M059J (cell line): ENCODE measurements at regions not wholly inside any gene's neighbourhood (a gene's known extent, or its start where the extent isn't known, plus 50 kb on each side); places are given as distances from the start of the nearest gene placed in this dataset.
"Not testable (repeated sequence)": the region's sequence is repeated elsewhere in the genome, so short reads cannot be mapped to it uniquely, and the experiment has no call there.

Source experiments
- DNase-seq: peaks from one replicate; pipeline ENCODE4 v3.0.0-alpha.2; 2012; ENCODE audit warnings: low read depth

DNA sequence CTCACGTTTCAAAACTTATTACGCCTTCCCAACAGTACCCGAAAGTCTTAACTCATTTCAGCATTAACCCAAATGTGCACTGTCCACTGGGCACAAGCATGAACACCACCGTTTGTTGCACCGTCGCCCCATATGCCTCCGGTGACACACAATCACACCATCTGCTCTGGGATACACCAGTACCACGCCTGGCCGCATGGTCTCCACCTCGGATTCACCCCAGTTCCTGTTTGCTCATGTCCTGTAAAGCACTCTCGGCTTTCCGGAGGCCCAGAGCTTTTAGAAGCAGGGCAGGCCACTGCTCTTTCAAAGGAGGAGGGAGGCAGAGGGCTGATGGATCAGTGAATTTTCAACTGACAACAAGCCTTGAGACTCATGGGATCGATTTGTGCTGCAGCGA lies 1570.0 kb upstream of the DEFB115 start:
- DNase-seq, result peak; percentile 10

DNA sequence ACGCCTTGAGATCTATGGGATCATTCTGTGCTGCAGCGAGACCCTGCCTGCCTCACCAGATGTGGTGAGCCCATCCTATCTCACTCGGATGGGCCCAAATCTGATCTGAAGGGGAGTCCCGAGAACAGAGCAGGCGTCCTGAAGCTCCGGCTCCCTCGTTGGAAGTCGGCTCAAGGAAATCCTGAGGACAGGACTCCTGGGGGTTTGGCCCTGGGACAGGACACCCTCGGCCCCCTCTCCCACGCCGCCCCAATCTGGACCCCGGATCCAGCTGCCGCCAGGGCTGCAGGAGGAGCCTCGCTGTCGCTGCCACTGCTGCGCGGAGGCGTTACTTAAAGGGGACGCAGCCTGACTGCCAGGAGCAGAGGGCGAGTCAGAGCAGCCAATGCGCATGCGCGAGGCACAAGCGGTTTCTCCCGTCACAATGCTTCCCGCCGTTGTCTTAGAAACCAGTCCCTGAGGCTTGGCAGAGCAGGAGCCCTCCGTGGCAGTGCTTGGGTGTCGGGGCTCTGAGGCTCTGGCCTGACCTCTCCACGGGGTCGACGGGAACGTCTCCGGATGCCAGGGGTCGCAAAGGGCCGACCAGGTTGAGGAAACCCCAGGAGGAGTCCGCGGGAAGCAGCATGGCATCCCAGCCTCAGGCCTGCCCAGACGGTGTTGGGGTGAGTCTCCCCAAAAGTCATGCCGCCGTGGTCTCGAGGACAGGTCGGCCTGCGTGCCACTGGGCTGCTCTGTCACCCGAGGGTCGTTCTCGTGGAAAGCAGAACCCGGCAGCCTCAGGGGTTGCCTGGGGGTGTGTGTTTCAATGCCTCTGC lies 1567.8 kb upstream of the DEFB115 start:
- peak; percentile 19 for DNase-seq

DNA sequence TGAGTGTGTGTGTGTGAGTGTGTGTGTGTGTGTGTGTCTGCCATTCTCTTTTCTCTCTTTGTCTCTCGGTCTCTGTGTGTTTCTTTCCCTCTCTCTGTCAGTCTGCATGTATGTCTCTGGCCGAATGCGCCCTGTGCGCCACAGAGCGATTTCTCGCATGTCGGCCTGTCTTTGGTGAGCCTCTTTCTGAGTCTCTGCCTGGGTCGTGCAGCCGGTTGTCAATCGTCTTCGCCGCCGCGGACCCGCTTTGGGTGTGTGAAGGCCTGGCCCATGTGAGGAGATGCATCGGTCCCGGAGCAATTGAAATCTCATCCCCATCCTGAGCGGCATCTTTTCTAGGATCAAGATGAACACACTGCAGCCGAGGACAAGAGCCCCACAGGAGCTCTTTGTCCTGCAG lies 1567.2 kb upstream of the DEFB115 start:
- DNase-seq, result no peak

DNA sequence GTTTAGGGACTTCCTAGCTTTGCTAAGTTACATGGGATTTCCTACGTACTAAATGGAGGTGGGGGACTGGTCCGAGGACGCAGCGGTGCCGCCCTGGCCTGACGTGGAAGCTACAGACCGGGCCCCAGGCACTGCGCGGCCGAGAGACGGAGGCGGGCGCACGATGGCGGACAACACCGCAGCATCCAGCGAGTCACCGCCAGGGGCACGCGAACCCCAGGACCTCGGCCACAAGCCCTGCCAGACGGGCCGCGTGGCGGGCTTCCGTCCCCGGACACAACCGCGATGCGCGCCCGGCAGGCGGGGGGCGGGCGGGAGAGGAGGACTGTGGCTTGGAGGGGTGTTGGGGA lies 1516.9 kb upstream of the DEFB115 start:
- DNase-seq, result no peak

DNA sequence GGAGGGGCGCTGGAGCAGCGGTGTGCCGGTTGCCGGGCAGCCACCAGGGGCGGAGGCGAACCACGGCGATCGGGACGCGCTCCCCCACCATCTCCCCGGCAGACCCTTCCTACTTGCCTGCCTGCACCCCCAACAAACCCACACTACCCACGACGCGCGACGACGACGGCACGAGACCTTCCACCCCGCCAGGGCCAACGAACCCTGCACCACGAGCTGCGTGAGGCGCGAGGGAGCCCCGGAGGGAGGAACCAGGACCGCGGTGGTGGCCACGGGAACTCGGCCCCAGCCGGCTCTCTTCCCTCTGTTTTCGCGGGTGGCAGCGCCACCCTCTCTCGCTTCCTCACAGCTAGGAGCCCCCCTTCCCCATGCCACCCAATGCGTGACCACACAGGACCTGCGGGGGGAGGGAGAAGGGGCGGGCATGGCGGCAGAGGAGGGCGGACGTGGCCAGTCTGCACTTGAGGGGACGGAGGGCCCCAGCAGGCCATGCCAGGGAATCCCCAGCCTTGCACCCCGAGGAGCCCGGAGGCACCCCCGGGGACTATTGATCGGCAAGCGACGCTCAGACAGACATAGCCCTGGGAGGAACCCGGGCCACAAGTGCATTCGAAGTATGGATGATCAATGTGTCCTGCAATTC lies 1516.4 kb upstream of the DEFB115 start:
- DNase-seq, result no peak

DNA sequence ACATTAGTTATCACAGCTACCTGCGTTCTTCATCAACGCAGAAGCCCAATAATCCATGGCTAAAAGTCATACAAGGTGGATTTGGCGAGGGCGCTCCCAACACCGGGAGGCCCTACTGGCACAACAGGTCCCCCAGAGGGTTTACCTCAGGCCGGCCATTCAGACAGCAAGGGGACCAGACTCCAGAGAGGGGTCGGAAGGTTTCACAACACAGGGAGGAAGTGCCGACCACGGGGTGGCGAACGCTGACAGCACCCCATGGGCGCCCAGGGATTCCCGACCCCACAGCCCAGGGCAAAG lies 1515.9 kb upstream of the DEFB115 start:
- DNase-seq, result no peak

DNA sequence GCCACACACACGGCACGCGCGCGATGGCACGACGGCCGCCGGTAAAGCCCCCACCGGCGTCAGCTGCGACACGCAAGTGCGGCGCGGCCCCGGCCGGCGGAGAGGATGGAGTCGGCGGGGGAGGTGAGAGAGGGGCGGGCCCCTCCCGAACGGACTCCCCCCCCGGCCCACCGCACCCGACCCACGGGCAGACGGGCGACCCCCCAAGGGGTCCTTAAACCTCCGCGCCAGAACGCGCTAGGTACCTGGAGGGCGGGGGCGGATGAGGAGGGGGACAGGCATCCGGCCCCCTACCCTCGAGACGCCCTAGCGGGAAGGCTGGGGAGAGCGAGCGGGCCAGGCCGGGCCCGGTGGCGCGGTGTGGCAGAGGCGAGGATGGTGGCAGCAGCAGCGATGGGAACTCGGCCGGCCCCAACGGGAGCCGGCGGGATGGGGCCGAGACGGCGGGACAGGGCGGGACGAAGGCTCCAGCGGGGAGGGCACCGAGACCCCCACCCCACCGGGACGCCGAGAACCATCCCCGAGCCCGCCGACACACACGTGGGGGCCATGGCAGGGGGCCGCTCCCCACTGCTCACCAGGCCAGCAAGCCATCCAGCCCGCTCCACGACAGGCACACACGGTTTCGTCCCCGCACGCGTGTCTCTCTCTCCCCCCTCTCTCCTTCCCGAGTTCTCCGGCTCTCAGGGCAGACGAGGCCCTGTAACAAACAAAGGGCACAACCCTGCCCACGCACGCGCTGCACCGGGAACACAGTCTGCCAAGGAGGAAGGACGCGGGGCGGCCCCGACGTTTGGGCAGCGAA lies 1515.4 kb upstream of the DEFB115 start:
- no peak for DNase-seq

DNA sequence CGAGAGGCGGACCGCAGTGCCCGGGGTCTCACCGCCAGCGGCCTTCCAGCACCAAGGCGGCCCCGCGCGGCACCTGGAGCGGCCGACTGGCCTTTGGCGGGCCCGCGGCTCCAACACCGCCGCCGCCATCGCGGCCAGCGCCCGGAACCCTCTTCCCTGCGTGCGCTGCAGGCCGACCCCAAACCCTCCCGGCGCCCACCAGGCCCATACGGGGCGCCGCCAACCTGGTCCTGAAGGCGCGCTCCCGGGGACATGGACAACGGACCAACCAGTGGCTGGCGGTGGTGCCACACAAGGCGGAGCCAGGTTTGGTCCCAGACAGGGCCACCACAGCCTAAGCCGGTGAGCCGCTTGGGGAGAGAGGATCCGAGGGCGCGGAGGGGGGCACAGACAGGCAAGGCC lies 1514.8 kb upstream of the DEFB115 start:
- no peak for DNase-seq

DNA sequence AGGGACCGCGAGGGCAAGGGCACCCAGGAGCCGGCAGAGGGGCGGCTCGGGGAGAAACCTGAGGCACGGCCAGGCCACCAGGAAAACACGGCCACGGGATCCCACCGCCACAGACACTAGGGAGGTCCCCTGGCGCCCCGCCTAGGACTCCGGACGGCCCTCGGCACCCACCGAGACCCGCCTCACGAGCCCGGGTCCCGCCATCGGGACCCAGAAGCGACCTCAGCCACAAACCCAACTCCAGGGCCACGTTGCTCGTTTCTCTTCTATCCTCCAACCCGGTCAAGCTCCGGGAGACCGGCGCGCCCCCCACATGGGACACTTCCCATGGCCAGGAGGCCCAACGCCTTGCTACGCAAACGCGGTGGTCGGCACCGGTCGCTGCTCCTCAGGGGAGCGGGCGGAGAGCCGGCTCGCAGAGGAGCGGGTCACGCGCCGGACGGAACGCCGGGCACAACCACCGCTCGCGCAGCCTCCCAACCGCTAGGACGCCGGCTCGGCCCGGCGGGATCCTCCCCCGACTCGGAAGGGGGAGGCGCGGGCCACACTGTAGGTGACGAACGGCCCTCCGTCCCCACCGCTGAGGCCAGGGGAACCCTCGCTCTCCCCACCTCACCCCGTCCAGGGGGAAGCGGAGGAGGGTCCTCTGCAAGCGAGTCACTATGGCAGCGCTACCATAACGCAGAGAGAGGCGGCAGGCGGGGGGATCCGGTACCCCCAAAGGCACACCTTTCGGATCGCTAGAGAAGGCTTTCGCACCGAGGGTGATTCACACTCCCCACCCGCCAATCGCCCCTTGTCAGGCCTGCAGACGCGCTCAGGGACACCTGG lies 1514.1 kb upstream of the DEFB115 start:
- no peak for DNase-seq

DNA sequence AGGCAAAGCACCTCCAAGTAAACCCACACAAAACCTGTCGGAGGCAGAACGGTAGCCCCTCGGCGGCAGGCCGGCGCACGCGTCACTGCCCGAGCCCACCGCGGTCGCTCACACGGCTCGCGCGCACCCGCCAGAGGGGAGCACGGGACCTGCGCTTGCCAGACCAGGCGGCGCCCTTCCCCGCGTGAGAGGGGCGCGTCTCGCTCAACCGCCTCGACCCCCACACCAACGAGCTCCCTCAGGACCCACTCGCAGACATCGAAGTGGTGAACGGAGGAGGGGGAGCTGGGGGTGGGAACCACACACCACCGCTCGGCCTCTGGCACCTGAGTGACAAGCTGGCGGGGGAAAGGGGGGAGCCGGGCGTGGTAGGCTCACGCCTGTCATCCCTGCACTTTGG lies 1513.4 kb upstream of the DEFB115 start:
- DNase-seq, result no peak

DNA sequence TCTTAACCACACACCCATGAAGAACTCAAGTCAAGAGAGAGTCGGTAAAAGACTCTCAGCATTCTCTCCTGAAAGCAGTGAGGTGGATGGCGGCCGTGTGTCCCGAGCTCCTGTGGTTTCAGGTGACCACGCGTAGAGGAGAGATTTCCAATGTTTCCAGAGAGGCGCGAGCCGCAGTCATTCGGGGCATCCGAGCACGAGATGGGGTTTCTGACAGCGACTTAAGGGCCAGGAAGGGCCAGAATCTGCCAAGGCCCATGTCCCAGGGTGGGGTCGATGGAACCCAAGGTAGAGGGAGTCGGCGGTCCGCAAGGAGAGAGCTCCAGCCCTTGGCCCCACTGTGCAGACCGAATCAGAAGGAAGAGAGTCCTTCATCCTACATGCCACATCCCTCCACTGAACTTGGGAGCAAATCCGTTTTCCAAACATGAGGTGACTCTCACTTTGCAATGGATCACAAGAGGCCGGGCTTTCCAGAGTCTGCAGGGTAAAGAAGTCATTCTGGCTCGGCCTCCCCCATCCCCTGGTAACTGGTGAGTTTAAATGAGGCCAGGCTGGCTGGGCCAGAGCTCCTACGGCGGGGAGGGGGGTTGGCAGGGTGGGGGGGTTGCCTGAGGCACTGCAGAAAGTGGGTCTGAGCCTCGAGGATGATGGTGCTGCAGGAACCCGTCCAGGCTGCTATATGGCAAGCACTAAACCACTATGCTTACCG lies 1511.8 kb upstream of the DEFB115 start:
- DNase-seq, result not testable (repeated sequence)

DNA sequence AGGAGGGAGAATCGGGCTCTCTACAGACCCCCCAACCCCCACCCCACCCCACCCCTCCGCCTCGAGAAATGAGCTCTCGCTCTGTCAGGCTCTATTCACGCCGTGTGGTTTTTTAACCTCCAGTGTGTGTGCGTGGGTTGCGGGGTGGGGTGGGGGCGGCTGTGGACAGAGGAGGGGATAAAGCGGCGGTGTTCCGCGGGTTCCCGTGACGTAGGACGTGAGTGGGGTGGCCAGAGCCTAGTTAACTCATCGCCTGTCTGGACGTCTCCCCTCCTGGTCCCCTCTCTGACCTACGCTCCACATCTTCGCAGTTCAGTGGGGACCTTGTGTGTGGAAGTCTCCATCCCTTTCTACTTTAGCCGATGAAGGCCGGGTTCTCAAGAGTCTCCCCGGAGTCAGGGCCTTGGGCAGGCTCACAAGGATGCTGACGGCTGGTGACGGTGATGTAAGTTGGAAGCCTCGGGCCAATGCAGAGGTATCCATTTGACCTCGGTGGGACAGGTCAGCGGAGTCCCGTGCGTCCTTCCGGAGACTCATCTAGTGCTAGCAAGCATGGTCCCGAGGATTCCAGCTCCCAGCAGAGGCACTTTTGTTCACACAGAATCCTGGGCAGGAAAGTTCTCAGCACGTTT lies 1507.1 kb upstream of the DEFB115 start:
- DNase-seq, result no peak

DNA sequence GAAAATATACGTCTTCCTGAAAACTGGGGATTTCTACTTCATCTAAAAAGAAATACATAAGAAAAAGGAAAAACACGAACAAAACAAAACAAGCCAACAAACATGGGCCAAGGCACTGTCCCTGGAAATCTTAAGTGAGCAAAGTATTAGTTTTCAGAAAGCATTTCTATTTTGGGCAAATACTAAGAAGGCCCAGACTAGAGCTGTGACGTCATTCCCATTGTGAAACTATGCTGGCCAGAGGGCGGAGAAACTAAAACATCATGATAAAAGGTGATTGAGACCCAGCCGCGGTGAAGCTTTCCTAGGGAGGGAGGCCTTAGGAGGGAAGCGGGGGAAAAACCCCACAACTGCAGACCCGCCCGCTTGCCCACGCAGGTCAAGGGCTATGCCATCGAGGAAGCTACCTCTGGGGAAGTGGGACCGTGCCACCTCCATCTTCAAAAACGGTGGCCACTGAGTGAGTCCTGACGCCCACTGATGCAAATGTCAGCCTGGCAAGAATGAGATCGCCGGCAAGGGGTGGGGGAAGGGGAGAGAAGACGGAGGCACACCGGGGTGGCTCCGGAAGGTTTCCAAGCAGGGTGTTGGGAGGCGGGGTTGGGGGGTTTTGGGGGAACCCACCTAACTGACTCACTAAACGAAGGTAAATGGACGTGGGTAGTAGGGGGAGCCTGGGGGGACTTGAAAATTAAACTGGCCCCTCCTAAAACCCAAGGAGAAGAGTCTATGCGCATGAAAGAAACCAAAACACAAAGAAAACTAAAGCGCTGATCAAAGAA lies 1504.6 kb upstream of the DEFB115 start:
- not testable (repeated sequence) for DNase-seq

DNA sequence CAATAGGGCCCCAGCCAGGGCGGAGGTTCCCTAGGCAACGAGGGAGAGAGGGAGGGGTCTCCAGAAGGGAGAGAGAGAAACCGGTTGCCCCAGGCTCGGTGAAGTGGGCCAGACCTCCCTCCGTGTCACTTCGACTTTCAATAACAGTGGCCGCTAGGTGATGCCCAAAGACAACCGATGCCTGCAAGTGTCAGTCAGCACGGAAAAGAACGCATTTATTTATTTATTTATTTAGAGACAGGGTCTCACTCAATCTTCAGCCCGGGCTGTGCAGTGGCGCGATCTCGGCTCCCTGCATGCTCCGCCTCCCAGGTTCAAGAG lies 1504.1 kb upstream of the DEFB115 start:
- DNase-seq, result not testable (repeated sequence)

DNA sequence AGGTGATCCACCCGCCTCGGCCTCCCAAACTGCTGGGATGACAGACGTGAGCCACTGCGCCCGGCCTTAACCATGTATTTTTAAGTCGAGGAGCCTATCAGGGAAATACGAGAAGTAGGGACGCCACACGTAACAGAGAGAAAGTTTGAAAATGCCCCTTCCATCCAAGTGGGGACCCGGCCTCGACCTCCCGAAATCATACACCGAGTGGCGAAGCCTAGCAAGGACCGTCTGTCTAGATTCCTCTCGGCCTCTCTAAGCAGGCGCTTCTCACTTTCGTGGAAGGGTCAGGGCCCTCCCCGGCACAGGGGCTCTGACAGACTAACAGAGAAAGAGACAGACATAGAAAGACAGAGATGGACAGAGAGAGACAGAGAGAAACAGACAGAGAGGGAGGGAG lies 1503.6 kb upstream of the DEFB115 start:
- DNase-seq, result not testable (repeated sequence)

DNA sequence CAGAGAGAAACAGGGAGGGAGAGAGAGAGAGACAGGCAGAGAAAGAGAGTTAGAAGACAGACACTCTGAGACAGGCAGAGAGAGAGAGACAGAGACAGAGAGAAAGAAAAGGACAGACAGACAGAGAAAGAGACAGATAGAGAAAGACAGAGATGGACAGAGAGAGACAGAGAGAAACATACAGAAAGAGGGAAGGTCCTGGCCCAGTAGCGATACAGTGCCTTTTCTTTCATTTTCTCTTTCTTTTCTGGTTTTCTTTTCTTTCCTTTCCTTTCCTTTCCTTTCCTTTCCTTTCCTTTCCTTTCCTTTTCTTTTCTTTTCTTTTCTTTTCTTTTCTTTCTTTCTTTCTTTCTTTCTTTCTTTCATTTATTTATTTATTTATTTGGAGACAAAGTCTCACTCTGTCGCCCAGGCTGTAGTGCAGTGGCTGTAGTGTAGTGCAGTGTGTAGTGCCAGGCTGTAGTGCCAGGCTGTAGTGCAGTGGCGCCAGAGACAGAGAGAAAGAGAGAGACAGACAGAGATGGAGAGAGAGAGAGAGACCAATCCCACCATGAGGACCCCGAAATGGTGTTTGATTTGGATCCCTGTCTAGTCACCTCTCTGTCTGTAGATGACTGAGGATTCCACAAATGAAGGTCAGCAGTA lies 1501.5 kb upstream of the DEFB115 start:
- DNase-seq, result not testable (repeated sequence)

DNA sequence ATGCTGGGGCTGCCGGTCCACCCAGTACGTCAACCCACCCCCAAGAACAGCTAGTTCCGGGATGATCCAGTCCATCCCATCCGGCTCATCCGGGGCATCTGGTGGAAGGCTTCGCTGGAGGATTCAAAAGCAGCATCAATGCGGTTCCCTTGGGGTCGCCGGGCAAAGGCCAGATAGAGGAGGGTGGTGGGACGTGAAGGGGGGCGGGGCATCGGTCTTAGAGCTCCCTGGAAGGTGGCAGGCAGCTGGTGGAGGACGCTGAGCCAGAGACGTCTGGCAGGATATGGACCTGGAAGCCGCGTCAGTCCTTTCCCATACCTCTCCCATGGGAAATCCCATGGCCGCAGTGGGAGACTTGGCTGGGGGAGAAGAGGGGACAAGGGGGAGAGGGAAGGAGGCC lies 1500.8 kb upstream of the DEFB115 start:
- DNase-seq, result no peak

DNA sequence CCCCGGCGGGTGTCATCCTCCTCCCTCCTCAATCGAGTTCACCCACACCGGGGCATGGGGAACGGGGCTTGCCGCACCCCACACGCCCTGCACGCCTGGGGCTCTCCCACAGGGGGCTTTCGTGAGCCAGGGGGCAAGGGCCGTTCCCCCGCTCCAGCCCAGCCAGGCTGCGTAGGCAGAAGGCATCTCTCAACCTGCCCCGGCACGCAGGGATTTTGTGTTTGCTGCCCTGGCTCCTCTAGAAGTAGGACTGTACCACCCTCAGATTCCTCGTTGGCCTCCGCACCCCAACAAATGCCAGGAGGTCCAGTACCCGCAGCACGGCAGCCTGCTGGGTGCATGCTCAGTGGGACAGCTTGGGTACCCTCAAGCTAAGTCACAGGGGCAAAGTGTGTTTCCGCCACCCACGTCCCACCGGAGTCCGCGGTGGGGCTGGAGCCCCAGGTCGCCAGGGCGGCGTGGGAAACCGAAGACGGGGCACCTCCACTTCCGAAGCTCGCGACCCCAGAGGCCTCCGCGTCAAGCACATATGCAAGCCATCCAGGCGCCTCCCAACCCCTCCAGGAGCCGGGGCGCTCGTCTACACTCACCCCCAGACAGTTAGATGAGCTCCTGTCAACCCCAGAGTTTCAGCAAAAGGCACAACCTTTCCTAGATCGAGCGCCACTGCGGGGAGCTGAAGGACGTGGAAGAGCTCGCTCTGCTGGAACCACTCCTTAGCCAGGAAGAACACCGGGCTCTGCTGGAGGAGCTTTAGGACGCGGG lies 1495.7 kb upstream of the DEFB115 start:
- not testable (repeated sequence) for DNase-seq

DNA sequence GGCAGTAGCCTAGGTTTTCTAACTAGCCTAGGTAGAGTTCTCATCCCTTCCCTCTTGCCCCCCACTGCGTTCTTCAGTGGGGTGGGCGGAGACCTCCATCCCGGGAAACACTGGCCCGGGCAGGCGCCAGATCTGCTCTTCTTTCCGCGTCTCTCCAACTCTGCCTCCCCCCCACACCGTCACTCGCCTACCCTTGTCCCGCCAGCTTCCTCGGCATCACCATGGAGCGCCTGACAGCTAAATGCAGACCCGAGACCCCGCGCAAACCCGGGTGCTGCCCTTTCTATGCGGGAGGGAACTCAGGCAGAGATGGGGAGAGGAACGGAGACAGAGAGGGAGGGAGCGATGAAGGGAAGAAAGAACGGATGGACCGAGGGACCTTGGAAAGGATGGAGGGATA lies 1494.8 kb upstream of the DEFB115 start:
- no peak for DNase-seq
